ENCODE measurements at regions not wholly inside any gene's neighbourhood (a gene's known extent, or its start where the extent isn't known, plus 50 kb on each side); places are given as distances from the start of the nearest gene placed in this dataset.

DNA sequence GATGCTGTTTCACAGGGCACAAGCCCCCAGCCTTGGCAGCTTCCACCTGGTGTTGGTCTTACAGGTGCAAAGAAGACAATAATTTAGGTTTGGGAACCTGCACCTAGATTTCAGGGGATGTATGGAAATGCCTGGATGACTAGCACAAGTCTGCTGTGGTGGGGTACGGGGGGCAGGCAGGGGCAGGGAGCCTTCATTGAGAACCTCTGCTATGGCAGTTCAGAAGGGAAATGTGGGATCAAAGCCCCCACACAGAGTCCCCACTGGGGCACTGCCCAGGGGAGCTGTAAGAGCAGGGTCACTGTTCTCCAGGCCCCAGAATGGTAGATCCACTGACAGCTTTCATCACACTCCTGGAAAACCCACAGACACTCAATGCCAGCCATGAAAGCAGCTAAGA, 686.5 kb downstream of the FAM181B start:
- Histone ChIP-seq H3K56ac (ENCODE audit: insufficient read length, low read depth, low read length) (no peak overlapping the region), H2AFZ (ENCODE audit: low read length) (no peak overlapping the region), H3T11ph (ENCODE audit: low read length) (no peak overlapping the region), H4K5ac (ENCODE audit: insufficient read length, low read depth, low read length) (no peak overlapping the region), H4K8ac (replicated peaks; ENCODE audit: insufficient read length, low read depth, low read length) (no peak overlapping the region), H3K18ac (ENCODE audit: insufficient read length, low read depth, low read length) (no peak overlapping the region), H2BK12ac (ENCODE audit: insufficient read length, low read depth, low read length) (no peak overlapping the region), H3K9me3 (ENCODE audit: control insufficient read depth, low read depth, low read length) (no peaks in the 10 kb centered on the region), H3K27ac (ENCODE audit: insufficient read length, low read depth, low read length) (no peak overlapping the region), H3K79me2 (ENCODE audit: insufficient read depth, low read length) (no peaks in the 10 kb centered on the region), H3K23ac (ENCODE audit: insufficient read length, low read depth, low read length) (no peak overlapping the region), H2BK15ac (ENCODE audit: low read depth, low read length) (no peak overlapping the region), H2BK120ac (ENCODE audit: low read depth, low read length, poor library complexity, severe bottlenecking) (no peak overlapping the region), H2BK5ac (ENCODE audit: insufficient read length, low read length) (no peak overlapping the region), H3K9ac (ENCODE audit: extremely low read depth, insufficient read length, low read length) (no peak overlapping the region), H2BK20ac (ENCODE audit: low read depth, low read length, poor library complexity, severe bottlenecking) (no peak overlapping the region), H4K91ac (ENCODE audit: insufficient read length, low read depth, low read length) (no peak overlapping the region), H3K4me1 (ENCODE audit: insufficient read depth, low read length) (no peaks in the 10 kb centered on the region), H3K4ac (ENCODE audit: low read depth, low read length) (no peak overlapping the region), H3K79me1 (ENCODE audit: insufficient read depth, low read depth, low read length, poor library complexity, severe bottlenecking) (no peaks in the 10 kb centered on the region), H3K4me2 (ENCODE audit: insufficient read depth, insufficient read length, low read length) (no peak overlapping the region), H3K27me3 (ENCODE audit: insufficient read depth, low read length) (no peaks in the 10 kb centered on the region), H3K23me2 (ENCODE audit: insufficient read length, low read depth, low read length, poor library complexity, severe bottlenecking) (no peaks in the 10 kb centered on the region), H3K14ac (ENCODE audit: insufficient read depth, low read length) (no peak overlapping the region), H2AK5ac (ENCODE audit: insufficient read length, low read length) (no peak overlapping the region), H4K20me1 (ENCODE audit: control insufficient read depth, insufficient read depth, insufficient read length) (no peaks in the 10 kb centered on the region)
- Mint-ChIP-seq H3K4me3 (no peak overlapping the region), H3K27me3 (ENCODE audit: low read depth) (no peaks in the 10 kb centered on the region), H3K9me3 (peaks cover 0 to 6% of the 10 kb centered on the region in 2 experiments; a peak in 3 of 5 replicates), H3K4me1 (no peaks in the 10 kb centered on the region), H3K36me3 (ENCODE audit: insufficient read depth in 1 of 3, low read depth in 3 of 3) (no peaks in the 10 kb centered on the region), H3K27ac (no peak overlapping the region)
- WGBS (ENCODE audit: extremely low coverage, insufficient read length, low lambda C conversion rate): no CpG with 5 or more reads among the region's 1 CpG
- TF ChIP-seq, protein P1, sequence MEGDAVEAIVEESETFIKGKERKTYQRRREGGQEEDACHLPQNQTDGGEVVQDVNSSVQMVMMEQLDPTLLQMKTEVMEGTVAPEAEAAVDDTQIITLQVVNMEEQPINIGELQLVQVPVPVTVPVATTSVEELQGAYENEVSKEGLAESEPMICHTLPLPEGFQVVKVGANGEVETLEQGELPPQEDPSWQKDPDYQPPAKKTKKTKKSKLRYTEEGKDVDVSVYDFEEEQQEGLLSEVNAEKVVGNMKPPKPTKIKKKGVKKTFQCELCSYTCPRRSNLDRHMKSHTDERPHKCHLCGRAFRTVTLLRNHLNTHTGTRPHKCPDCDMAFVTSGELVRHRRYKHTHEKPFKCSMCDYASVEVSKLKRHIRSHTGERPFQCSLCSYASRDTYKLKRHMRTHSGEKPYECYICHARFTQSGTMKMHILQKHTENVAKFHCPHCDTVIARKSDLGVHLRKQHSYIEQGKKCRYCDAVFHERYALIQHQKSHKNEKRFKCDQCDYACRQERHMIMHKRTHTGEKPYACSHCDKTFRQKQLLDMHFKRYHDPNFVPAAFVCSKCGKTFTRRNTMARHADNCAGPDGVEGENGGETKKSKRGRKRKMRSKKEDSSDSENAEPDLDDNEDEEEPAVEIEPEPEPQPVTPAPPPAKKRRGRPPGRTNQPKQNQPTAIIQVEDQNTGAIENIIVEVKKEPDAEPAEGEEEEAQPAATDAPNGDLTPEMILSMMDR (conservative IDR thresholded peaks at IDR 0.05): no peak
- DNase-seq: no peak

Data from H9 (cell line).